ENCODE measurements at regions not wholly inside any gene's neighbourhood (a gene's known extent, or its start where the extent isn't known, plus 50 kb on each side); places are given as distances from the start of the nearest gene placed in this dataset.

DNA sequence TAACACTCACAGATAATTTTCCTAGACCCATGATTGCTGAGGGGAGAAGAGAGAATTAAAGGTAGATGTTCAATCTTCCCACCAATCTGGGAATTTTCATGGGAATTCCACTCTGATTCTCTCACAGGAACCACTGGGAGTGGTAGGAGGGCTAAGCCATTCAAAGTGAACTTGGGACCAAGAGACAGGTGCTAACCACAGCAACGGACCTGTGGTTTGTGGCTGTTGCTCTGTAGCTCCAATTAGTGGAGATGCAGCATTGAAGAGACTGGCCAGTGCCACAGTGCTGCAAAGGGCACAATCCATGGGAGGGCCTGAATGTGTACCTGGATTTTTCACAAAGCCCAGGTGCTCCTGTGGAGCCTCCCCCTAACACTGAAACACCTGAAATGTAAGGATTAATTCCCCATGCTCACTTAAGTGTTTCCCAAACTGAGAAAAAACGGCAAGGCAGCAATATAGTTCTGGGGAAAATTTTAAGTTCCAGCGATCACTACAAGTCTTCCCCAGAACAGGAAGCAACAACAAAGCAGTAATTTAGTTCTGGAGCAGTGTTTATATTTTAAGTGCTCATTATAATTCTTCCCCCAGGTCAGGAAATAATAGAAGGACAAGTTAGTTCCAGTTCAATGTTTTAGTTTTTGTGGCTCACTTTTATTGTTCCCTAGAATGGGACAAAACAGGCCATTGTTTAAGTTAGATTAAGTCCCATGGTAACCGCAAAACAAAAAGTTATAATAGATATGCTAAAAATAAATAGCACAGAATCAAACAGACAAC is 1045.8 kb downstream of the CNTNAP5 start:
- no peak for DNase-seq

DNA sequence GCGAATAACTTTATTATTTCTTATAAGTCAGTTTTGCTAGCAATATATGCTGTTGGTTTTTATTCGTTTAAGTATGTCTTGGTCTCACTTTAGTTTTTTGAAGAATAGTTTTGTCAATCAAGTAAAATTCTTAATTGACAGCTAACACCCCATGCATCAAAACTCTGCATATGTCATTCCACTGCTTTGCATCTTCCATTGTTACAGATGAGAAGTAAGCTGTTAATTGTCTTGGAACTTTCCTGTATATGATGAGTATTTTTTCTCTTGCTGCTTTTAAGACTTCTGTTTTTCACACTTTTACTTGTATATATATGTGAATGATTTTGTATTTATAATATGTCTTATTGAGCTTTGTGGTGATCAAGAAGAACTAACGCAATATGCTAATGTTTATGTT is 1048.4 kb downstream of the CNTNAP5 start:
- DNase-seq = no peak

DNA sequence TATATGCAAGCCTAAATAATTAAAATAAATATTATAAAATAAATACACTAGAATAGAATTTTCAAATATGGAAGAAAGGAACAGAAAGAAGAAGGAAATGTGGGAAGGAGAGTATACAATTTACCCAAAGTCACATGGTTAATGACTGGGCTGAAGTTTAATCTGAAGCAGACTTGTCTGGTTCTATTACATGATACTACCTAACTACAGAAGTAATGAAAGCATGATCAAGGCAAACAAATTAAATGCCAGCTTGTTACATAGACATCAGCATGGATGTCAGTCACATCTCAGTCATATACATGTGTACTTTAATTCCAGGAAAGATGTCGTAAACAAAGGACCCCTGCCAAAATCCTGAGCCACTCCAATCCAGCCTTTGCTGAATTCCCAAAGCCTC is 1060.8 kb downstream of the CNTNAP5 start:
- no peak for DNase-seq

DNA sequence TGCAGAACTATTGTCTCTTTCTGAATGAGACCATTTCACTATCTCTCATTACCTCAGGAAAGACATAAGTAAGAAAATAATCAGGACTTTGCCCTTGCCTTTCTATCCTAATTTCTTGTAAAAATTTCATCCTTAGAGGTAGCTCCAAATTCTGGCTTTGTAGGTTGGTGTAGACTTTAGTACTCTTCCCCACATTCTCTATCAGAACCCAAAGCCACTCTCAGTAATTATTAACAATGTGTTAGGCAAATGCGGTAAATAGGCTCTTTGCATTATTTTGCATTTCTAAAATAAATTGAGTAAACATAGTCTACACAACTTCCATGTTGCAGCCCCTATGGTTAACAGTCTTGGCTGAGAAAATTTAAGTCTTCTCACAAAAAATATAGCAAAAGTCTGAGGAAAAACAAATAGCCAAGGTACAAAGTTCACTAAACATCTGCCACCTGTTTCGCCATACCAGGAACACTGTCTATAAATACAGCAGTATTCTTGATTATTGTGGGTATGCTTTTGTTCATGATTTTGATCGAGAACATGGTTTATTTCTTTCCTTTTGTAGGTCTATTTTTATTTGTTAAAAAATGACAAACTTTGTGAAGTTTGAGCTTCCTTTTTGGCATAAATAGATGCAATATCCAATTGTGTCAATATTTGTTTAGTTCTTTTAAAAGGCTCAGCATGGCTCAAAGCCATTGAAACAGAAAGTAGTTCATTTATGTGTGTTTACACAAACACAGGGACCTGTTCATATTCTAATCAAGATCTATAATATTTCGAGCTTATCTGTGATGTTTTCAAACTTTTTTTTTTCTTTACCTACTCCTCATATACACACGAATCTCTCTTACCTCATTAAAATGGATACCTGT is 1061.5 kb downstream of the CNTNAP5 start:
- no peak for DNase-seq

DNA sequence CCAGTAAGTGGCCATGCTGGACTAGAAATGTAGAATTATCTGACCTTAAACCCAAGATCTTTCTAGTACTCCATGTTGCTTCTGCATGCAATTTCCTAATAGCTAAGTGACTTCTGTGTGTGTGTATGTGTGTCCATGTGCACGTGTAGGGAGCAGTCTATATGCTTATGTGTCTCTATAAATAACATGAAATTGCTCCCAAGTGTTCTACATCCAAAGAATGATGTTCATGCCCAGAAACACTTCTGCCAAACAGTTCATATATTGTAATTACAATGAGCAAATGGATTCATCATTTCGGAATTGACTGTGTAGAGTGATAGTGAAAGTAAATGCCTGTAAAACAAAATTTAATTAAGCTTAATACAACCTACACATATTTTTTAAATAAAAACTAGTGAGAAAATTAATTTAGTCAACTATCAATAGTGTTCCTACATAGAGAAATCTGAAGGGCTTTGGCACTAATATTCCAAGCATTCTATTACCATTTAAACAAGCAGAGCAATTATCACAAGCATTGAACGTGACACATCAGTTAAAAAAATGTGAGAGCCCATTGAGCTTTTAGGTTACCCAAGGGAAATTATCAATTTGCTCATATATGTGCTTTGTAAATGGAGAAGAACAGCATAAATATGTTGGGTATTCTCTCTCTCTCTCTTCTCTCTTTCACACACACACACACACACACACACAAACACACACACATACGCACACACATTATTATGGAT is 1067.4 kb downstream of the CNTNAP5 start:
- DNase-seq = no peak

DNA sequence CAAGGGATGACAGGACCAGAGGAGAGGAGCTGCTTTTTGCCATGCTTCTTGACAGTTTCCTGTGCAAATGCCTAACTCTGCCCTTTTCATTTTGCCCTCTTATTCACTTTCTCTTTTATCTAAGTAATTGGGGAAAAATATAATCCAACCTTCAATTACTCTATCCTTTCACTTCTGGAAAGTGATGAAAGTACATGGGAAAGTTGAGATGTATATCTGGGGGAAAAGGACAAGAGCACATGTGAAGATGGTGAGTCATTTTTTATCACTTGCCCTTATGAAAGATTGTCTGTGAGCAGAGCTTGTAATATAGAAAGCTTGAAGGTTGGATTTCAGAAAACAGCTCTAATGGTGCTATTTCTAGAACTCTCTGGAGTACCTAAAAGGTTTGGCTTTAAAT is 1070.7 kb downstream of the CNTNAP5 start:
- DNase-seq = no peak

DNA sequence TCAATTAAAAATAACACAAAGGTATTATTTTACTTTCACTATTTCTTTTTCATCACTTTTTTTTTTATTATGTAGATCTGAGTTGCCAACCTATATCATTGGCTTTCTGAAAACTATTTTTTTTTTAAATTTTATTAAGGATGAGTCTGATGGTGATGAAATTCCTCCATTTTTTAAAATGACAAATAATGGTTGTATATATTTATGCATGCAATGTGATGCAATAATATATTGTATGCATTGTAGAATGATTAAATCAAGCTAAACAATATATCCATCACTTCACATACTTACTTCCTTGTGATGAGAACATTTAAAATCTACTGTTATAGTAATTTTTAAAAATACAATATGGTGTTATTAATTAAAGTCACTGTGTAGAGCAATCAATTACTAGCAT is 1081.6 kb downstream of the CNTNAP5 start:
- no peak for DNase-seq

DNA sequence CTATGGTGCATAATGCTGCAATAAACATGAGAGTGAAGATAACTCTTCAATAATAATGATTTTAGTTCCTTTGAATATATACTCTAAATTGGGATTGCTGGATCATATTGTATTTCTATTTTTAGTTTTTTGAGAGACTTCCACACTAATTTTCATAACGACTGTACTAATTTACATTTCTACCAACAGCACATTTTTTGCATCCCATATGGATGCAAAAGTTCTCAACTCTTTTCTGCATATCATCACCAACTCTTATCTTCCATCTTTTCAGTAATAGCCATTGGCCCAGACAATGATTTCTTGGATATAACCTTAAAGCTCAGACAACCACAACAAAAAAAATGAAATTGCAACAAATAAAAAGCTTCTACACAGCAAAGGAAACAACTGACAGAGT is 1082.4 kb downstream of the CNTNAP5 start:
- DNase-seq = no peak

DNA sequence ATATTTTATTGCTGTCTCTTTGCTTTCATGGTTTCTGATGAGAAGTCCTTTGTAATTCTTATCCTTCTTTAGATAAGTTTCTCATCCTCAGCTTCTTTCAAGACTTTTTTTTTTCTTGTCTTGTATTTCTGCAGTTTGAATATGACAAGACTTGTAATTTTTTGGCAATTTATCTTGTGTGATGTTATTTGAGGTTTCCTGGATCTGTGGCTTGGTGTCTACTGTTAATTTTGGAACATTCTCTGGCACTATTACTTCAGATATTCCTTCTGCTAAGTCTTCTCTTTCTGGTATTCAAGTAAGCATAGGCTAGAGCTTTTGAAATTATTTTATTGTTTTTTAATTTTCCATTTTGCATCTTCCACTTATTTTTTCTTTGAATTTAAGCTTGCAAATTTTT is 1083.2 kb downstream of the CNTNAP5 start:
- DNase-seq = no peak

DNA sequence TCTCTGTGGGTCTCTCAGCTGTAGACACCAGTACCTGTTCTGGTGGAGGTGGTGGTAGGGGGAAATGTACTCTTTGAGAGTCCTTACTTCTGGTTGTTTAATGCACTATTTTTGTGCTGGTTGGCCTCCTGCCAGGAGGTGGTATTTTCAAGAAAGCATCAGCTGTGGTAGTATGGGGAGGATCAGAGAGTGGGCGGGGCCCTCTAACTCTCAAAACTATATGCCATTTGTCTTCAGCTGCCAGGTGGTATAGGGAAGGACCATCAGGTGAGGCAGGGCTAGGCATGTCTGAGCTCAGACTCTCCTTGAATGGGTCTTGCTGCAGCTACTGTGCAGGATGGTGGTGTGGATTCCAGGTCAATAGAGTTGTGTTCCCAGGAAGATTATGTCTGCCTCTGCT is 1100.8 kb downstream of the CNTNAP5 start:
- DNase-seq = no peak

DNA sequence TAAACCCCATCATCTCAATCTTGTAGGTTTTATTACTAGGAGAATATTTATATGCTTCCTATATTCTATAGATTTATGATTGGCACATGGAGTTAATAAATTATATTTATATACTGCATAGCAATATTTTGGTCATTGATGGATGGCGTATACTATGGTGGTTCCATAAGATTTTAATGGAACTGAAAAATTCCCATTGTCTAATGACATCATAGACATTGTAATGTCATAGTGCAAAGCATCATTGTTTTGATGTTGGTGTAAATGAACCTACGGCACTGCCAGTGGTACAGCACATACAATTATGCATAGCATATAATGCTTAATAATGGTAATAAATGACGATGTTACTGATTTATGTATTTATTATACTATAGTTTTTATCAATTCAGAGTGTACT is 1135.9 kb downstream of the CNTNAP5 start:
- no peak for DNase-seq

DNA sequence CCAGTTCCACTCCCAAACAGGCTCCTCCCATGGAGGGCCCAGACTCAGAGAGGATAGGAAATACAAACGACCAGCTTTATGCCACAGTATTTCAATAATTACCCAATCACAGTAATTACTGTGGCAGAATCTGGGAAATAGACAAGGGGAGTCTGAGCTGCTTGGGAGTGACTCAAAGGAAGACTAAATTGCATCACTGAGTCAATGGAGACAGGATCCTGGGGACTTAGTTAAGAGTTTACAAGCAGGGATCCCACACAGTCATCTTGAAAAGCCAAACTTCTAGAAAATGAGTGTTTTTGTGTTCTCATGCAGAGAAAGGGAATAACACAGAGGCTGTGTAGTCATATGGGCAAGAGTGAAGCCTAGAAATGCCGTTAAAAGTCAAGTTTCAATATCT is 1142.1 kb downstream of the CNTNAP5 start:
- no peak for DNase-seq

DNA sequence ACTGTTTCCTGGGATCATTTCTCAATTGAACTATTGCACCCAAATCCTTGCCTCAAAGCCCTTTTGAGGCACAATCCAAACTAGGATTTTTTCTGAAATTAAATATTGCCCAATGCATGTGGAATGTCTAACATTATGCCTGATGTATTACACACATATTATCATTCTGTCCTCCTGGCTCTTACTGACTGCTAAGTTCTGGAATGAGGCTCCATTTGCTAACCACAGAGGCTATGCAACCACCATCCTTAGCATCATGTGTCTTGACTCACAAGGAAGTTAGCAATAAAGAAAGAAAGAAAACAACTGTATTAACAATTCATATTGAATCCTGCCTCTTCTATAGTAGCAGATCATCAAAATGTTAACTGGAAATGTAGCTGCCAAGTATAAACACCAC is 1142.7 kb downstream of the CNTNAP5 start:
- no peak for DNase-seq

DNA sequence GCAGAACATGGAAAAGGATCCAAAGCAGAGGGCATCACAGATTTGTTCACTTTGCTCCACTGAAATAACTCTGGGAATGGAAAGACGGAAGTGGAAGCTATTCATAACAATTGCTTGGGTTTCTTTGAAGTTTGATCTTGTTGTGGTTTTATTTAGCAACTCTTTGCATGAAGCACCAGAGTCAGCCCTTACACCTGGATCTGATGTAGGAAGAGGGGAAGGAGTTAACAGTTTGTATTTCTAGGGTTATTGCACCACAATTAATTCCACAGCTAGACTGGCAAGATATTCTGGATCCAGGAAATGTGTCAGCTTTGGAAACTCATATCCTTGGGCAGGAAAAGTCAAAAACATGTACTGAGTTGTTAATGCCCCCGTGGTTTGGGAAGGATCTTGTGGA is 1143.4 kb downstream of the CNTNAP5 start:
- no peak for DNase-seq

DNA sequence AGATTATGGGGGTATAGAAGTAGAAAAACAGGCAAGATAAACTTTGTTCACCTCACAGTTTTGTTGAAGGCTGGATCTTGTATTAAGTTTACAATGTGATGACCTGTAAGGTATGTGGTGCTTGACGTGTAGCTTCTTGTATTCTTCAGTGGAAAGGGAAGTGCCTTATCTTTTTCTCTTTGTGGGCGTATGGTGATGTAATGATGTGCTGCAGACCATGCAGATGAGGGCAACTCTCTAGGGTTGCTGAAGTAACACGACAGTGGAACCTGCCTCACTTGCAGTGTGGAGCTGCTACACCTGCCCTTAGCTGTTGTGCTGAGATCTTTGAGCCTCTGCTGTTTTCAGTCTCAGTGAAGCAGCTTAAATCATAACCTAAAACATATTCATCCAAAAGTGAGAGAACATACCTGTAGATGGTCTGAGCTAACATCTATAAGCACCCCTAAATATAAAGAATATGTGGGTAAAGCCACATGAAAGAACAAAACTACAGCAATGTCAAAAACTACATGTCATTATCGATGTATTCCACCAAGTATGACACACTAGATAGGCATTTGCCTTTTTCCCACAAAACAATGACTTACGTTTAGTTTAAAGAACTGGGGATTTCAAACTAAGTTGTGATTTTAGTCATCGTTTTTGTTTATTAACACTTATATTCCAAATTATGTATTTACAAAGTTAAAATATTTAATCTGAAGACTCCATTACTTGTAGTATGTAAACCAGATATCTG is 1144.1 kb downstream of the CNTNAP5 start:
- no peak for DNase-seq

DNA sequence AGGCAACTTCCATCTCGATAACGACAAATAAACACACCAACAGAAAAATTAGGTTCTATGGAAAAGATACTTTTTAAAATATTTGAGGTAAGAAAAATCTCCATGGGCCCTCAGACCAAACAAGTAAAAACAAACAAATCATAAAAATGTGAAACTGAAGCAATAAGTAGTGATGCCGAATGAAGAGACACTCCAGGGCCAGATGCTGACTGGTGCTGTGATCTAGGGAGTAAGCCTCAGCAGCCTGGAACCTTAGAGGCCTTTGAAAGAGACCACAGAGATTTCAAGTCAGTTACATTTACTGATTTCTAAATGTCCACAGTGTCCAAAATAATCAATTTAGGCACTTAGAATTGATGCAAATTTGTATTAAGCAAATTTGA is 1144.7 kb downstream of the CNTNAP5 start:
- no peak for DNase-seq

DNA sequence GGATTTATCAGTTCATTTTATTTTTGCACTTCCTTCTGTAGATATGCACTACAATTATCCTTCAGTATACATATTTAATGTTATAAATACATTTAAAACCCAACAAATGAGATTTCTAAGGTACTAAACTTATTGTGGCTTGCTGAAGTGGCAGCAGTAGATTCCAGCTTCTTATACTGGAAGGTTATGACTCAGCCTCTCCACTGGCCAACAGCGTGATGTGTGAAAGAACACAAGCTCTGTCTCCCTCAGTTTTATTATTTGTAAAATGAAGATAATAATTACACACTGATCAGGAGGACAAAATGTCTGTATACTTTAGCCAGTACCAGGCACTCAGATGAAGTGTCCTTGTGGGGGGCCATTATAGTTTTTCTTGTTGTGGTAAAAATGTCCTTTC is 1147.1 kb downstream of the CNTNAP5 start:
- DNase-seq = no peak

DNA sequence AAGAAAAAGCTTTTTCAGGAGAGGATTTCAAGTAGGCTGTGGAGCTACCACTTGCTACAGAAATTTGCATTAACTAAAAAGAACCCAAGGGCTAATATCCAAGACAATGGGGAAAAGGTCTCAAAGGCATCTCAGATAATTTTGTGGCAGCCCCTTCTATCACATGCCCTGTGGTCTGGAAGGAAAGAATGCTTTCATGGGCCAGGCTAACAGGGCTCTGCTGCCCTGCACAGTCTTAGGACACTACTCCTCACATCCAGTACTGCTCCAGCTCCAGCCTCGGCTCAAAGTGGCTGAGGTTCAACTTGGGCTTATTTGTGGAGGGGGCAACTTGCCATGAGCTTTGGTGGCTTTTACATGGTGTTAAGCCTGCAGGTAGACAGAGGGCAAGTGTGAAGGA is 1150.3 kb downstream of the CNTNAP5 start:
- DNase-seq = no peak

DNA sequence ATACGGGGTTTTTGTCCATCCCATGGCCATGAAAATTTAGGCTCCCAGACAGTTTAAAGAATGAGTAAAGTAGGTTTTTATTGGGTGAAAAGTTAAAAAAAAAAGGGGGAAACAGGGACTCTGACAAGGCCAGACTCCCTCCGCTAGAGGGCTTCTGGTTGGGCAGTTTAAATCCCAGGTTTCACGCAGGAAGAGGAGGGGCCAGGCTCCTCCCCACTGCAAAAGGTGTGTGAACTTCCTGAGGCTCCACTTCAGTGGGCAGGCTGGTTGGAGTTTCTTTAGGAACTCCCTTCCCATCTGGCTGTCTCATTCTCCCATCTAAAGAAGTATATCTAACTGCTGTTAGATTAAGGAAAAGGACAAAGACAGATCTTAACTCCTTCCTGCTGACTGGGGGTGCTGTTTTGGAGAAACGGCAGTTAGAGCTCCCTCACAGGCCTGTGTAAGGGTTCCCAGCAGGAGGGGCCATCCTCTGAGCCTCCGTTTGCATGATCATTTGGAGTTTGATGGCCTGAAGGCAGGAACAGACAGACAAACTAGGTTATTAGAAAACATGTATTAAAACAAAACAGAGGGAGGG is 1160.7 kb downstream of the CNTNAP5 start:
- no peak for DNase-seq

DNA sequence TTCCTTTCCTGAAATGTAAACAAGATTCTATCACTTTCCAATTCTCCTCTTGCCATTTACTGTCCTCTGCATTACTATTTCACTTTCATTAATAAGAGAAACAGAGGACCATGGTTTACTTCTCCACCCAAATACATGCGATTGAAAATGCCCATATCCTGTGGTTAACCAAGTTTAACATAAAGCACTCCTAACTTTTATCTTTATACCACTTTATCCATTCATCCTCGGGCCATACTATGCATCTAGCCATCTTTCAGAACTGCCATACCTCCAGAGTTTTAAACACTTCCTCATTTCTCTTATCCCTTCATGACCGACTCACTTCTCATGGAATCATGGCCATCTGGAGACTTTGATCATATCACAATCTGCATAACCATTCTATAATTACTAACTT is 1182.3 kb downstream of the CNTNAP5 start:
- no peak for DNase-seq

DNA sequence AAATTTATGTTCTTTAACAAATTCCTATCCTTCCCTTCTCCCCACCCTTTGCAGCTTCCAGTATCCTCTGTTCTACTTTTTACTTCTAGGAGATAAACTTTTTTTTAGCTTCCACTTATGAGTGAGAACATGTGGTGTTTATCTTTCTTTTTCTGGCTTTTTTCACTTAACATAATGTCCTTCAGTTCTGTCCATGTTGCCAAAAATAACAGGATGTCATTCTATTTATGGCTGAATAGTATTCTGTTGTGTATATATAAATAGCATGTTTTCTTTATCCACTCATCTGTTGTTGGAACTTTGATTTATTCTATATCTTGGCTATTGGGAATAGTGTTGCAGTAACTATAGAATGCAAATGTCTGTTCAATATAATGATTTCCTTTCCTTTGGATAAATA is 1191.2 kb downstream of the CNTNAP5 start:
- no peak for DNase-seq

DNA sequence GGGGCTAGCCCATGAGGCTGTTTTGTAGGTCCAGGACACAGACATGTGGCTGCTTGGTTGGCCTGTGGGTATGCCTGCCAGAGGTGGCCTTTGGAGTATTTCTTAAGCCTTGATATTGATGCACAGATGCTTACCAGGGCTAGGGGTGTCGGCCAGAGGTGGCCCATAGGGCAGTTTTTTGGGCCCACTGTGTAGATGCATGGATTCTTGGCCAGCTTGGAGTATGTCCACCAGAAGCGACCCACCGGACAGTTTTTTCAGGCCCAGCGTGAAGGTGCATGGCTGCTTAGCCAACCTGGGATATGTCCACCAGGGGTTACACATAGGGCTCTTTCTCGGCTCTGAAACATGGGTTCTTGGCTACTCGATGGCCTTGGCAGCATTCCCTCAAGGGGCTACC is 1199.1 kb downstream of the CNTNAP5 start:
- DNase-seq = no peak

DNA sequence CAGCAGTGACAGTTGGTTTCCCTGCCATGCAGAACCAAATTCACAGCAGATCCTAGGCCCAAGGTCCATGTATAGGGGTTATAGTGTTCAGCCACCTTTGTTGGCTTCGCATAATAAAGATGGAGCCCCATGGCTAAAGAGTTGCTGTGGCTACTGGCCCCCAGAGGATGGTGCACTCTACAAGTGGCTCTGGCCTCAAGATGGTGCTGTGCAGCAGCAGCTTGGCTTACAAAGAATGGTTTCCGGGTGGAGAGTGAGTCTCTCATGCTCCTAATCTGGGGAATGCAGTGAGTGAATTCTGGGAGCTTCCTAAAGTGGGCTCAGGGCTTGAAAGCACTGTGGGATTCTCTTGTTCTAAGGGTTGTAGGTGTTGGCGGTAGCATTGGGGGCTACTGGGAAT is 1199.7 kb downstream of the CNTNAP5 start:
- no peak for DNase-seq

Measured in activated T-cell treated with anti-CD3 and anti-CD28 coated beads for 4 hours (primary cell).